Hypothalamus (tissue), 51 donors: ENCODE measurements at regions not wholly inside any gene's neighbourhood (a gene's known extent, or its start where the extent isn't known, plus 50 kb on each side); places are given as distances from the start of the nearest gene placed in this dataset.
A peak's percentile ranks its signal among the peaks of the same experiment; 100 is the strongest.

ENCODE experiments used
- DNase-seq, 51 donors: peaks; one replicate each; lab custom pipeline; 2025; lab: John Stamatoyannopoulos, UW

- no peak for DNase-seq
Measured at GRCh38 chr6:113607821-113608545, 249.2 kb upstream of the MARCKS start.

GRCh38 chr6:113610377-113610988 lies 246.7 kb upstream of the MARCKS start:
- DNase-seq = no peak

- DNase-seq = no peak
Measured at GRCh38 chr6:113616701-113617274, 240.4 kb upstream of the MARCKS start.

GRCh38 chr6:113619077-113619476 lies 238.1 kb upstream of the MARCKS start:
- DNase-seq = no peak

- DNase-seq = no peak
Measured at GRCh38 chr6:113620386-113620785, 236.8 kb upstream of the MARCKS start.

GRCh38 chr6:113622254-113622653 lies 234.9 kb upstream of the MARCKS start:
- DNase-seq = no peak

GRCh38 chr6:113623129-113623528 lies 234.0 kb upstream of the MARCKS start:
- DNase-seq = no peak

- DNase-seq = no peak
Measured at GRCh38 chr6:113625850-113626249, 231.3 kb upstream of the MARCKS start.

GRCh38 chr6:113626475-113626874 lies 230.7 kb upstream of the MARCKS start:
- DNase-seq = no peak

- no peak for DNase-seq
Measured at GRCh38 chr6:113627480-113627879, 229.7 kb upstream of the MARCKS start.

GRCh38 chr6:113629256-113629655 lies 227.9 kb upstream of the MARCKS start:
- DNase-seq = no peak

GRCh38 chr6:113629975-113630737 lies 227.0 kb upstream of the MARCKS start:
- DNase-seq = no peak

GRCh38 chr6:113630738-113631535 lies 226.2 kb upstream of the MARCKS start:
- peak in 1 of 51 donors; percentile 7 for DNase-seq

- no peak for DNase-seq
Measured at GRCh38 chr6:113631666-113632065, 225.5 kb upstream of the MARCKS start.

- peak in 7 of 51 donors; percentile 4 to 25 (median 12) for DNase-seq
Measured at GRCh38 chr6:113632220-113632864, 224.8 kb upstream of the MARCKS start.

GRCh38 chr6:113633638-113634037 lies 223.5 kb upstream of the MARCKS start:
- no peak for DNase-seq

GRCh38 chr6:113634352-113635163 lies 222.6 kb upstream of the MARCKS start:
- no peak for DNase-seq

- no peak for DNase-seq
Measured at GRCh38 chr6:113635222-113635986, 221.7 kb upstream of the MARCKS start.
